HEK293 (cell line): ENCODE measurements at regions not wholly inside any gene's neighbourhood (a gene's known extent, or its start where the extent isn't known, plus 50 kb on each side); places are given as distances from the start of the nearest gene placed in this dataset.

Source experiments
- BCL6B ChIP-seq: fragments of 450-650 bp; formaldehyde crosslinking; IDR thresholded peaks from 2 replicates; pipeline ENCODE4 v1.5.1; 2017; ENCODE audit warnings: missing biosample characterization, missing genetic modification characterization
- GLIS1 ChIP-seq: fragments of 450-650 bp; formaldehyde crosslinking; IDR thresholded peaks from 2 replicates; pipeline ENCODE4 v1.5.1; 2016; ENCODE audit warnings: missing biosample characterization, missing genetic modification characterization
- KLF1 ChIP-seq: fragments of 450-650 bp; formaldehyde crosslinking; IDR thresholded peaks from 2 replicates; pipeline ENCODE4 v1.5.1; 2016; ENCODE audit warnings: missing biosample characterization, missing genetic modification characterization
- OVOL3 ChIP-seq: fragments of 450-650 bp; formaldehyde crosslinking; IDR thresholded peaks from 2 replicates; pipeline ENCODE4 v1.5.1; 2016; ENCODE audit warnings: missing biosample characterization, missing genetic modification characterization
- PRDM10 ChIP-seq: fragments of 450-650 bp; formaldehyde crosslinking; IDR thresholded peaks from 2 replicates; pipeline ENCODE4 v1.5.1; 2016; ENCODE audit warnings: missing biosample characterization, missing genetic modification characterization
- SCRT1 ChIP-seq: fragments of 450-650 bp; formaldehyde crosslinking; IDR thresholded peaks from 2 replicates; pipeline ENCODE4 v1.5.1; 2016; ENCODE audit warnings: missing biosample characterization, missing genetic modification characterization, borderline replicate concordance
- WT1 ChIP-seq: fragments of 450-650 bp; formaldehyde crosslinking; IDR thresholded peaks from 2 replicates; pipeline ENCODE4 v1.5.1; 2016; ENCODE audit warnings: missing biosample characterization, missing genetic modification characterization
- ZBTB26 ChIP-seq: fragments of 450-650 bp; formaldehyde crosslinking; optimal IDR thresholded peaks from 2 replicates; pipeline ENCODE3; 2016; ENCODE audit warnings: missing biosample characterization, mild to moderate bottlenecking, missing genetic modification characterization
- ZBTB8A ChIP-seq: fragments of 450-650 bp; formaldehyde crosslinking; IDR thresholded peaks from 2 replicates; pipeline ENCODE4 v1.5.1; 2016; ENCODE audit warnings: missing biosample characterization, missing genetic modification characterization
- ZNF114 ChIP-seq: fragments of 450-650 bp; formaldehyde crosslinking; IDR thresholded peaks from 2 replicates; pipeline ENCODE4 v1.5.0; 2017; ENCODE audit warnings: missing biosample characterization, missing genetic modification characterization
- ZNF146 ChIP-seq: fragments of 450-650 bp; formaldehyde crosslinking; IDR thresholded peaks from 2 replicates; pipeline ENCODE4 v1.5.1; 2016; ENCODE audit warnings: missing biosample characterization, missing genetic modification characterization
- ZNF2 ChIP-seq: fragments of 450-650 bp; formaldehyde crosslinking; IDR thresholded peaks from 2 replicates; pipeline ENCODE4 v1.5.1; 2016; ENCODE audit warnings: missing biosample characterization, missing genetic modification characterization
- ZNF426 ChIP-seq: fragments of 450-650 bp; formaldehyde crosslinking; IDR thresholded peaks from 2 replicates; pipeline ENCODE4 v1.5.1; 2017; ENCODE audit warnings: missing biosample characterization, missing genetic modification characterization, mild to moderate bottlenecking, inconsistent platforms, moderate library complexity
- ZNF488 ChIP-seq: fragments of 450-650 bp; formaldehyde crosslinking; IDR thresholded peaks from 2 replicates; pipeline ENCODE4 v1.5.1; 2016; ENCODE audit warnings: missing biosample characterization, missing genetic modification characterization
- ZNF513 ChIP-seq: fragments of 450-650 bp; IDR thresholded peaks from 2 replicates; pipeline ENCODE4 v1.5.1; 2018; ENCODE audit warnings: missing biosample characterization, missing genetic modification characterization
- ZNF623 ChIP-seq: fragments of 450-650 bp; formaldehyde crosslinking; IDR thresholded peaks from 2 replicates; pipeline ENCODE4 v1.5.1; 2016; ENCODE audit warnings: missing biosample characterization, missing genetic modification characterization
- ZNF785 ChIP-seq: fragments of 450-650 bp; formaldehyde crosslinking; IDR thresholded peaks from 2 replicates; pipeline ENCODE4 v1.5.1; 2016; ENCODE audit warnings: missing biosample characterization, missing genetic modification characterization
- ZXDB ChIP-seq: fragments of 450-650 bp; formaldehyde crosslinking; IDR thresholded peaks from 2 replicates; pipeline ENCODE4 v1.5.1; 2016; ENCODE audit warnings: missing biosample characterization, missing genetic modification characterization
- TF ChIP-seq, protein P1 (sequence below): fragments of 450-650 bp; formaldehyde crosslinking; IDR thresholded peaks from 2 replicates; pipeline ENCODE4 v1.5.1; 2016; ENCODE audit warnings: missing biosample characterization, missing genetic modification characterization
- TF ChIP-seq, protein P2 (sequence below): fragments of 450-650 bp; formaldehyde crosslinking; IDR thresholded peaks from 2 replicates; pipeline ENCODE4 v1.5.1; 2016; ENCODE audit warnings: missing biosample characterization, missing genetic modification characterization, low read depth
- TF ChIP-seq, protein P3 (sequence below): fragments of 450-650 bp; formaldehyde crosslinking; IDR thresholded peaks from 2 replicates; pipeline ENCODE4 v1.5.1; 2017; ENCODE audit warnings: missing biosample characterization, missing genetic modification characterization

DNA sequence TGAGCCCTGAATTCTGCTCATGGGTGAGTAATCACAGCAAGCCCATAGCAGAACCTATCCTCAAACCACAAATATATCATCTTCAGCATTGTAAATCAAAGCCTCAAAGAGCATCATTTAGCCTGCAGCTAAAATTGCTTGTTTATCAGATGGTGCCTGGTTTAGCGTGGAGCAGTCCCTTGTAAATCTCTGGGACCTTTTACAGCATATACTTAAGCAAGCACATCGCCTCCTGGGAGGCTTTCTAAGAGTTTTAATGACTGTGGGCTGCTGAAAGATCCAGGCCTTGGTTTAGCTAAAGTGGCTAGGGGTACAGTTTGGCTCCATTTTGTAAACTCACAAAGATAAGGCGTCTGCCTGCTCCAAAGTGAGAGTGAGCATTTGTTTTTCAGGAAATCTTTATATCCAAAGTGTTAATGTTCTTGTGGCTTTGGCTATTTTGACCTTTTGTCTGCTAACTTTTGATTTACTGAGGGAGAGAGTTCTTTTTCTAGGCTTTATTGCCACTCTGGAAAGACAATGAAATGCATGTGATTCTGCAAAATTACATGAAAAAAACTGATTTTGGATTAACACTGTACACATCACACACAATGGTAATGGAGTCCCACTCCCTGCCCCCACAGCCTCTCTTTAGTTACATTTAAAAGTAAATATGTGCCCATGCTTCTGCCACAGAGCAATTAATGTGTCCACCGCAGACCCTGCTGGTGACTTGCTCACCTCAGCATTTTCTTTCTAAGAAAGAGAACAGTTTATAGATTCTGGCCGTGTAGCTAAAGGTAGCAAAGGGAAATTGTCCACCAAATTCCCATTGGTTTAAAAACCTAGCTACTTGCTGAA is 194.8 kb downstream of the LNPK start (continued):
- TF ChIP-seq WT1 (peak; percentile 75), ZBTB8A (tag by site-specific recombination) (peak; percentile 71), ZNF114 (no peak), ZNF146 (tag by site-specific recombination) (peak; percentile 40; the same call in 1 of the 2 replicates), ZXDB (tag by site-specific recombination) (peak; percentile 92), ZNF623 (tag by site-specific recombination) (no peak), GLIS1 (tag by site-specific recombination) (peak; percentile 83), ZNF785 (tag by site-specific recombination) (no peak), ZNF513 (tag by site-specific recombination) (peak; percentile 33; the same call in 1 of the 2 replicates), ZNF2 (tag by site-specific recombination) (0 out of 2 replicates have a peak, but pooled peaks have one; percentile 77), BCL6B (tag by site-specific recombination) (peak; percentile 96), ZNF426 (tag by site-specific recombination) (peak; percentile 10; the same call in 1 of the 2 replicates), ZNF488 (tag by site-specific recombination) (0 out of 2 replicates have a peak, but pooled peaks have one; percentile 23), OVOL3 (tag by site-specific recombination) (peak; percentile 91), PRDM10 (tag by site-specific recombination) (no peak), KLF1 (no peak), SCRT1 (peak; percentile 42; the same call in 1 of the 2 replicates), ZBTB26 (tag by site-specific recombination) (no peak)
- TF ChIP-seq, protein P1, sequence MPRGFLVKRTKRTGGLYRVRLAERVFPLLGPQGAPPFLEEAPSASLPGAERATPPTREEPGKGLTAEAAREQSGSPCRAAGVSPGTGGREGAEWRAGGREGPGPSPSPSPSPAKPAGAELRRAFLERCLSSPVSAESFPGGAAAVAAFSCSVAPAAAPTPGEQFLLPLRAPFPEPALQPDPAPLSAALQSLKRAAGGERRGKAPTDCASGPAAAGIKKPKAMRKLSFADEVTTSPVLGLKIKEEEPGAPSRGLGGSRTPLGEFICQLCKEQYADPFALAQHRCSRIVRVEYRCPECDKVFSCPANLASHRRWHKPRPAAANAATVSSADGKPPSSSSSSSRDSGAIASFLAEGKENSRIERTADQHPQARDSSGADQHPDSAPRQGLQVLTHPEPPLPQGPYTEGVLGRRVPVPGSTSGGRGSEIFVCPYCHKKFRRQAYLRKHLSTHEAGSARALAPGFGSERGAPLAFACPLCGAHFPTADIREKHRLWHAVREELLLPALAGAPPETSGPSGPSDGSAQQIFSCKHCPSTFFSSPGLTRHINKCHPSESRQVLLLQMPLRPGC: peak; percentile 67
- TF ChIP-seq, protein P2, sequence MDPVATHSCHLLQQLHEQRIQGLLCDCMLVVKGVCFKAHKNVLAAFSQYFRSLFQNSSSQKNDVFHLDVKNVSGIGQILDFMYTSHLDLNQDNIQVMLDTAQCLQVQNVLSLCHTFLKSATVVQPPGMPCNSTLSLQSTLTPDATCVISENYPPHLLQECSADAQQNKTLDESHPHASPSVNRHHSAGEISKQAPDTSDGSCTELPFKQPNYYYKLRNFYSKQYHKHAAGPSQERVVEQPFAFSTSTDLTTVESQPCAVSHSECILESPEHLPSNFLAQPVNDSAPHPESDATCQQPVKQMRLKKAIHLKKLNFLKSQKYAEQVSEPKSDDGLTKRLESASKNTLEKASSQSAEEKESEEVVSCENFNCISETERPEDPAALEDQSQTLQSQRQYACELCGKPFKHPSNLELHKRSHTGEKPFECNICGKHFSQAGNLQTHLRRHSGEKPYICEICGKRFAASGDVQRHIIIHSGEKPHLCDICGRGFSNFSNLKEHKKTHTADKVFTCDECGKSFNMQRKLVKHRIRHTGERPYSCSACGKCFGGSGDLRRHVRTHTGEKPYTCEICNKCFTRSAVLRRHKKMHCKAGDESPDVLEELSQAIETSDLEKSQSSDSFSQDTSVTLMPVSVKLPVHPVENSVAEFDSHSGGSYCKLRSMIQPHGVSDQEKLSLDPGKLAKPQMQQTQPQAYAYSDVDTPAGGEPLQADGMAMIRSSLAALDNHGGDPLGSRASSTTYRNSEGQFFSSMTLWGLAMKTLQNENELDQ: no peak
- TF ChIP-seq, protein P3, sequence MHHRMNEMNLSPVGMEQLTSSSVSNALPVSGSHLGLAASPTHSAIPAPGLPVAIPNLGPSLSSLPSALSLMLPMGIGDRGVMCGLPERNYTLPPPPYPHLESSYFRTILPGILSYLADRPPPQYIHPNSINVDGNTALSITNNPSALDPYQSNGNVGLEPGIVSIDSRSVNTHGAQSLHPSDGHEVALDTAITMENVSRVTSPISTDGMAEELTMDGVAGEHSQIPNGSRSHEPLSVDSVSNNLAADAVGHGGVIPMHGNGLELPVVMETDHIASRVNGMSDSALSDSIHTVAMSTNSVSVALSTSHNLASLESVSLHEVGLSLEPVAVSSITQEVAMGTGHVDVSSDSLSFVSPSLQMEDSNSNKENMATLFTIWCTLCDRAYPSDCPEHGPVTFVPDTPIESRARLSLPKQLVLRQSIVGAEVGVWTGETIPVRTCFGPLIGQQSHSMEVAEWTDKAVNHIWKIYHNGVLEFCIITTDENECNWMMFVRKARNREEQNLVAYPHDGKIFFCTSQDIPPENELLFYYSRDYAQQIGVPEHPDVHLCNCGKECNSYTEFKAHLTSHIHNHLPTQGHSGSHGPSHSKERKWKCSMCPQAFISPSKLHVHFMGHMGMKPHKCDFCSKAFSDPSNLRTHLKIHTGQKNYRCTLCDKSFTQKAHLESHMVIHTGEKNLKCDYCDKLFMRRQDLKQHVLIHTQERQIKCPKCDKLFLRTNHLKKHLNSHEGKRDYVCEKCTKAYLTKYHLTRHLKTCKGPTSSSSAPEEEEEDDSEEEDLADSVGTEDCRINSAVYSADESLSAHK (tag by site-specific recombination): peak; percentile 93
